DND-41 (cell line): ENCODE measurements at regions not wholly inside any gene's neighbourhood (a gene's known extent, or its start where the extent isn't known, plus 50 kb on each side); places are given as distances from the start of the nearest gene placed in this dataset.

Experiments used
- EZH2 ChIP-seq: IDR thresholded peaks from 3 replicates; pipeline ENCODE4 v1.6.1; 2012; ENCODE audit warnings: borderline replicate concordance, low read depth, mild to moderate bottlenecking, moderate library complexity, low read length, inconsistent platforms; ENCODE audit not compliant: severe bottlenecking
- TF ChIP-seq, protein P1 (sequence below): IDR thresholded peaks from 2 replicates; pipeline ENCODE4 v1.5.1; 2012; ENCODE audit warnings: borderline replicate concordance, low read length, moderate library complexity, mild to moderate bottlenecking; ENCODE audit not compliant: poor library complexity, severe bottlenecking; ENCODE audit errors: extremely low read depth

DNA sequence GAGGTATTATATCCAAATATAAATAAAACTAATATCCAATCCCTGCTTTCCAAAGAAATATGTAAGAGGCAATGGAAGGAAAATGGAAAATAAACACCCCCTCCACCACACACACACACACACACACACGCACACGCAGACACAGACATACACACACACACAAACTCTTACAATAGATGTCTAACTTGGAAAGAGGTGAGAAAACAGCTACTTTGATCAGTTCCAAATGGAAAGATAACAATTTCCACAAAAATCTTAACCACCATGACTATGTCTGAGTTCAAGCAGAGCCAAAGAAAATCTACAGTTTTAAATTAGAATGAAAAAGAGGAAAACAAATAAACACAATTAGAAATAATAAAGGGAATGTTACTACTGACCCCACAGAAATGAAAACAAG is 285.3 kb upstream of the TGFBR2 start:
- TF ChIP-seq, protein P1, sequence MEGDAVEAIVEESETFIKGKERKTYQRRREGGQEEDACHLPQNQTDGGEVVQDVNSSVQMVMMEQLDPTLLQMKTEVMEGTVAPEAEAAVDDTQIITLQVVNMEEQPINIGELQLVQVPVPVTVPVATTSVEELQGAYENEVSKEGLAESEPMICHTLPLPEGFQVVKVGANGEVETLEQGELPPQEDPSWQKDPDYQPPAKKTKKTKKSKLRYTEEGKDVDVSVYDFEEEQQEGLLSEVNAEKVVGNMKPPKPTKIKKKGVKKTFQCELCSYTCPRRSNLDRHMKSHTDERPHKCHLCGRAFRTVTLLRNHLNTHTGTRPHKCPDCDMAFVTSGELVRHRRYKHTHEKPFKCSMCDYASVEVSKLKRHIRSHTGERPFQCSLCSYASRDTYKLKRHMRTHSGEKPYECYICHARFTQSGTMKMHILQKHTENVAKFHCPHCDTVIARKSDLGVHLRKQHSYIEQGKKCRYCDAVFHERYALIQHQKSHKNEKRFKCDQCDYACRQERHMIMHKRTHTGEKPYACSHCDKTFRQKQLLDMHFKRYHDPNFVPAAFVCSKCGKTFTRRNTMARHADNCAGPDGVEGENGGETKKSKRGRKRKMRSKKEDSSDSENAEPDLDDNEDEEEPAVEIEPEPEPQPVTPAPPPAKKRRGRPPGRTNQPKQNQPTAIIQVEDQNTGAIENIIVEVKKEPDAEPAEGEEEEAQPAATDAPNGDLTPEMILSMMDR: no peak
- no peak for TF ChIP-seq EZH2
